Keratinocyte (primary cell): ENCODE measurements at regions not wholly inside any gene's neighbourhood (a gene's known extent, or its start where the extent isn't known, plus 50 kb on each side); places are given as distances from the start of the nearest gene placed in this dataset.

ENCODE experiments used
- EZH2 ChIP-seq: IDR thresholded peaks from one replicate; pipeline ENCODE4 v1.6.1; 2012; ENCODE audit warnings: inconsistent platforms, mild to moderate bottlenecking, low read length, moderate library complexity
- TF ChIP-seq, protein P1 (sequence below), 3 experiments: IDR thresholded peaks in 1 of 3; conservative IDR thresholded peaks in 1 of 3; optimal IDR thresholded peaks in 1 of 3; 2 replicates in 2 of 3; 3 replicates in 1 of 3; pipeline versions ENCODE3 to v1.5.1; 2011; ENCODE audit warnings: low read length in 3 of 3, mild to moderate bottlenecking in 3 of 3, moderate library complexity in 2 of 3, control low read depth in 1 of 3, inconsistent platforms in 1 of 3; ENCODE audit not compliant: insufficient read depth in 2 of 3; ENCODE audit errors: extremely low read depth in 1 of 3

DNA sequence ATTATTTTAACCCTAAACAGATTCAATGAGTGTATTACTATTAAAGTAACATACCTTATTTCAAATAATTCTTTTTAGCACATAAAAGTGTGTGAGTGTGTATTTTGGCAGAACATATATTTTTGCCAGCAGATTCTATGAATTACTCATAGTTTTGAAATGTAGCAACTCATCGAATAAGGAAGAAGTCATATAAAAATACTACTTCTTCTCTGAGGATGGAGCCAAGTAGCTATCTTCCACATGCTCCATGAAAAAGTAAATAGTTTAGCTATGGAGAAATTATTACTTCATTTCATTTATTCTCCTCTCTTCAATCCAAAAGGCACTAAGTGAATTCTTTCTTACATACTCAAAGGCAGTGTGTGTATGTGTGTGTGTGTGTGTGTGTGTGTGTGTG, 1090.4 kb upstream of the CDH6 start:
- TF ChIP-seq, protein P1, sequence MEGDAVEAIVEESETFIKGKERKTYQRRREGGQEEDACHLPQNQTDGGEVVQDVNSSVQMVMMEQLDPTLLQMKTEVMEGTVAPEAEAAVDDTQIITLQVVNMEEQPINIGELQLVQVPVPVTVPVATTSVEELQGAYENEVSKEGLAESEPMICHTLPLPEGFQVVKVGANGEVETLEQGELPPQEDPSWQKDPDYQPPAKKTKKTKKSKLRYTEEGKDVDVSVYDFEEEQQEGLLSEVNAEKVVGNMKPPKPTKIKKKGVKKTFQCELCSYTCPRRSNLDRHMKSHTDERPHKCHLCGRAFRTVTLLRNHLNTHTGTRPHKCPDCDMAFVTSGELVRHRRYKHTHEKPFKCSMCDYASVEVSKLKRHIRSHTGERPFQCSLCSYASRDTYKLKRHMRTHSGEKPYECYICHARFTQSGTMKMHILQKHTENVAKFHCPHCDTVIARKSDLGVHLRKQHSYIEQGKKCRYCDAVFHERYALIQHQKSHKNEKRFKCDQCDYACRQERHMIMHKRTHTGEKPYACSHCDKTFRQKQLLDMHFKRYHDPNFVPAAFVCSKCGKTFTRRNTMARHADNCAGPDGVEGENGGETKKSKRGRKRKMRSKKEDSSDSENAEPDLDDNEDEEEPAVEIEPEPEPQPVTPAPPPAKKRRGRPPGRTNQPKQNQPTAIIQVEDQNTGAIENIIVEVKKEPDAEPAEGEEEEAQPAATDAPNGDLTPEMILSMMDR (optimal IDR thresholded peaks at IDR 0.05 in 1 of 3, IDR thresholded peaks at IDR 0.05 in 1 of 3, conservative IDR thresholded peaks at IDR 0.05 in 1 of 3; ENCODE audit: extremely low read depth in 1 of 3, insufficient read depth in 2 of 3, low read length in 3 of 3), result no peak
- no peak for TF ChIP-seq EZH2
